GM19240 (cell line): ENCODE measurements at regions not wholly inside any gene's neighbourhood (a gene's known extent, or its start where the extent isn't known, plus 50 kb on each side); places are given as distances from the start of the nearest gene placed in this dataset.
"Not testable (repeated sequence)": the region's sequence is repeated elsewhere in the genome, so short reads cannot be mapped to it uniquely, and the experiment has no call there.

Source experiments
- DNase-seq: peaks from one replicate; pipeline ENCODE4 v3.0.0; 2011; ENCODE audit warnings: low spot score; ENCODE audit not compliant: insufficient read length

- DNase-seq, result no peak
Measured at GRCh38 chr4:128649575-128650205, 159.8 kb upstream of the JADE1 start.

- DNase-seq, result no peak
Measured at GRCh38 chr4:128649161-128649560, 160.3 kb upstream of the JADE1 start.

- no peak for DNase-seq
Measured at GRCh38 chr4:128648021-128648420, 161.5 kb upstream of the JADE1 start.

- not testable (repeated sequence) for DNase-seq
Measured at GRCh38 chr4:128646893-128647292, 162.6 kb upstream of the JADE1 start.

GRCh38 chr4:128644693-128645654 lies 164.5 kb upstream of the JADE1 start:
- DNase-seq, result not testable (repeated sequence)

DNA sequence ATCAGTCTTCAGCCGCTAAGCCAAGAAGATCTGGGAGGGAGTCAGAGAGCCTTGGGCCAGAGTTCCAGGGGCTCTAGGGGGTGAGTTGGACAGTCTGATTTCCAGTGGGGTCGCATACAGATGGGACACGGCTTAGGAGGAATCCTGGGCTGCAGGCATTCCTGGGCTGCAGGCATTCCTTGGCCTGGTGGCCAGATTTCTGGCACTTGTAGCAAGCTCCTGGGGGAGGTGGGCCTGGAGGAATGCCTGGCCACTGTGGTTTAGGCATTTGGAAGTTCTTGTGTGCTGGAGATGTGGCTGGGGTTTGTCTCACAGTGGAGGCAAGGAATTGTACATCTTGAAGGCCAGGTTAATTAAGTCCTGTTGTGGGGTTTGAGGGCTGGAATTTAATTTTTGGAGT lies 165.4 kb upstream of the JADE1 start:
- not testable (repeated sequence) for DNase-seq

DNA sequence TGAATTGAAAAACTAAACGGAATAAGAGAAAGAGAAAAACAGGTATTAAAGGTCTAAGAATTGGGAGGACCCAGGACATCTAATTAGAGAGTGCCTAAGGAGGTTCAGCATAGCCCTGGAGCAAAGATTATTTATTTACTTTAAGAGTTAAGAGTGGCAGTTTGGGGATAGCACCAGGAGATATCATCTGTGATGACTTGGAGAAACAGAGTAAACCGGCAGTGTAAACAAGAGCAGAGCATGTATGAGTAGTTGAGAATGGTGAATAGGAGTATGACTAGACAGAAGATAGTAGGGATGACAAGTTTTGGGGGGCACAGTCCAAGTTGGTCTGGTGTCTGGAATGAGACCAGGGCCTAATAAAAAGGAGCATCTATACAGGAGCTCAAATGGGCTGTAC lies 167.9 kb upstream of the JADE1 start:
- not testable (repeated sequence) for DNase-seq

DNA sequence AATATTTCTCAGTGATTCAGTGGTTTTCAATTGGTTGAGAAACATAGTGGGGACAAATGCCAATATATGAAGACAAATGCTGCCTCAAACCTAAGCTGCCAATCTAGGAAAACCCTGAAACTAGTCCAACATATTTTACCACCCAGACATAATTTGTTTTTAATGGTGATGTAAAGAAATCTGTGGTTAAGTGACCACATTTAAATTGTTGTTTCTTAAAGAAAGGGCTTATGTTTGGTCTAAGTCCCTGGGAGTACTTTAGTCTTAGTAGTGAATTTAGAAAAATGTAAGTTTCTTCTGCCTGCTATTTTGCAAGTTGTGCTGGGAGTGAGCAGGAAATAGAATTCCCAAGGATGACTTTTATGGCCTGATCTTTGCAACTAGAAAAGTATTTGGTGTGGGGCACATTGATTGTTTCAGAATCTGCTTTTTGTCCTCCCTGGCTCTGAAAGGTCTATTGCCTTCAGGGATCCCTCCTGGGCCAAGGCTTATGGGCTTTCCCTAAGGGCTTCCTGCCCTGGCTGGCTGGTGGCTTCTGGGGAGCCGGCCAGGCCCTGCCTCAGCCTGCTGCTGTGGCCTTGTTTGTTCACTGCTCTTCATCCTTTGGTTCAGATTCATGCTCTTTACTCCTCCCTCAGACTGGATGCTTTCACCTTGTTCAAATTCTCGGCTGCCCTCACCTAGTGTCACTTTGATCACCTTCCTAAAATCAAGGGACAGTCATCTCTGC lies 169.8 kb upstream of the JADE1 start:
- DNase-seq, result no peak

GRCh38 chr4:128636906-128637305 lies 172.6 kb upstream of the JADE1 start:
- DNase-seq, result no peak

DNA sequence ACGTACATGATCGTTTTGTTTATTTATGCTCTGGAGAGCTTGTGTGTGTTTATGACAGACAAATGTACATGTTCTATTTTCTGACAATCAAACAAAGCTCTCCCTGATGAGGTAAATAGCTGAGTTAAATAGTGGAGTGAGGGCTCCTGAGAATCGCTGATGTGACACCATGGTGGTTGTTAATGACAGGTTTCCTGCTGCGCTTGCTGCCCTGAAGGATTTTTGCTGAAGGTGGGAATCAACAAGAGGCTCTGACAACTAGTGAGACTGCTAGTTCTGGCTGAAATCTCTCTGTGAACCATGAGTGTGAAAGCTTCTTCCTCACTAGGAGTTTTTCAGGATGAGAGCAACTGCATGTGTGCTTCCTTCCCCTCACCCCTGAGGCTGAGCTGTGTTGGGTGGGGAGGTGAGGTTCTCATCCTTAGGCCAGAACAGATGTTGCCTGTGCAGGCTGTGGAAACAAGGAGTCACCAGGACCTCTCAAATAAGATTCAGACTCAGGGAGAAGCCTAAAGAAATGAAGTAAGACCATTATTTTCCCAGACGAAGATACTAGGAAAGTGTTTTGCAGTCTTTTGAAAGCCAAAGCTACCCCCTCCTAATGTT lies 173.4 kb upstream of the JADE1 start:
- no peak for DNase-seq

- DNase-seq, result no peak
Measured at GRCh38 chr4:128635141-128635954, 174.2 kb upstream of the JADE1 start.

DNA sequence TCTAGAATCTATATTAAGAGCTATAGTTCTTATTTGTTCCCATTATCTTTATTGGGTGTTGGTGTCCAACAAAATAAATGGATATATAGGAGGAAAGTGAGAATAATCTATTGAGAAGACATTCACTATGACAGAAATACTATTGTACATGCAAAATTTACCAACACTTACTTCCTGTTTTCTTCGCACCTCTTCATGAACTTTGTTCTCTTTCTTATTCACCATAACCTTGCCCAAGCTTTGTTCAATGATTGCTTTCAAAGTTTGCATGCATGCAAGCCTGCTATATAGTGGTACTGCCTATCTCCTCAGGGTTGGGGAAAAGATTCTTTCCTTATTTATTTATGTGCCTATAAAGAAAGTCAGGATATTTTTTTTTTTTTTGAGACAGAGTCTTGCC lies 176.4 kb upstream of the JADE1 start:
- no peak for DNase-seq

GRCh38 chr4:128630871-128631270 lies 178.6 kb upstream of the JADE1 start:
- no peak for DNase-seq

GRCh38 chr4:128623508-128624215 lies 185.8 kb upstream of the JADE1 start:
- no peak for DNase-seq

GRCh38 chr4:128620279-128620965 lies 189.1 kb upstream of the JADE1 start:
- not testable (repeated sequence) for DNase-seq

DNA sequence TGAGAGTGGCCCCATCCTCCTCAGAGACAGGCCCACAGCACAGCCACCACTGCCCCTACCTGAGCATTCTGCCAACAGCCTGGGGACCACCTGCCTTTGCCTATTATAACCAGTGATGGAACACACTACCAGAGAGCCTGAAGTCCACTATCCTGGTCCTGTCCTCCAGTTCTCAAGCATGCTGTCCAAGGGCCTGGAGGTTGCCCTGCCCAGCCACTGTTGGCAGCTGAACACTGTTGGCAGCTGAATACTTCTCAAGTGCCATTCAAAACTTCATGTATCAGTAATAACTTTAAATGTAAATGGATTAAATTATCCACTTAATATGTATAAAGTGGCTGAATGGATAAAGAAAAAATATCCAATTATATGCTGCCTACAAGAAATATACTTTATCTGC lies 194.3 kb upstream of the JADE1 start:
- no peak for DNase-seq

DNA sequence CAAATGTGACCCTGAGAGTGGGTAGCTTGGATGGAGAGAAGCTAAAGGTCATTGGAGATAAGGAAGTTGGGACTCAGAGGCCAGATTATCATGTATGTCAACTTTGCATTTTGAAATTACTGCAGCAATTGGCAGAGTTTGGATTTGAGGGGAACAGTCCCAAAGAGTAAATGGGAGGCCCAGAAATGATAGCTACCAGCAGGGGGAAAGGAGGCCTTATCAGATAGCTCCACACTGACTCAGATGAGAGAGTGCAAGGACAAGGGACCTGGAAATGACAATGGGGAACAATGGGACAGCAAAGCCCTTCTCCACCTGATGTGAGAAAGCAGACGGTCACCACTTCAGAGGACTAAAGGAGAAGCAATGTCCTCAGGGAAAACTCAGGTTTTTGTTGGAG lies 201.5 kb upstream of the JADE1 start:
- no peak for DNase-seq

DNA sequence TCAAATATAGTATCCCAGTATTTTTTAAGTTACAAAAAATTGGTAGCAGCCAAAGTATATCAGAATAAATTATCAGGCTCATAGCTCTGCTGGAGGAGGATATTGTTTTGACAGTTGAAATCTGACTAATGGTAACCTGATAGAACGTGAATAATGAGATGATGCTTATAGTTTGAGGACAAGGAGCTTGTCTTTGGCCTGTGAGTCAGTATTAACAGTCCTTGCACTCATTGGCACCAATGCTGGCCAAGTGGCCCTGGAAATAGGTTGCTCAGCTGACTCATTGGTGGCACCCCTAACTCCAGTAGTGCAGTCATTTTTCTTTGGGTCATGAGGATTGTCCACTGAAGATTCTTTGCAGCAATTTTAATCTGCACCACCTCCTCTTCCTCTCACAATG lies 203.3 kb upstream of the JADE1 start:
- no peak for DNase-seq

- DNase-seq, result no peak
Measured at GRCh38 chr4:128604840-128605239, 204.7 kb upstream of the JADE1 start.

- no peak for DNase-seq
Measured at GRCh38 chr4:128604204-128604603, 205.3 kb upstream of the JADE1 start.
